GM12865 (cell line): ENCODE measurements at regions not wholly inside any gene's neighbourhood (a gene's known extent, or its start where the extent isn't known, plus 50 kb on each side); places are given as distances from the start of the nearest gene placed in this dataset.

Experiments
- DNase-seq: peaks from one replicate; pipeline ENCODE4 v3.0.0; 2010; ENCODE audit warnings: low read depth
- H3K4me3 ChIP-seq: 2 replicates; pipeline ENCODE4 v1.5.1; 2011; ENCODE audit warnings: mild to moderate bottlenecking, low read depth, low read length, control low read depth
- TF ChIP-seq, protein P1 (sequence below): IDR thresholded peaks from 2 replicates; pipeline ENCODE4 v1.5.1; 2011; ENCODE audit warnings: low read length, control low read depth, low read depth, inconsistent platforms; ENCODE audit not compliant: insufficient read depth; ENCODE audit errors: missing control alignments

DNA sequence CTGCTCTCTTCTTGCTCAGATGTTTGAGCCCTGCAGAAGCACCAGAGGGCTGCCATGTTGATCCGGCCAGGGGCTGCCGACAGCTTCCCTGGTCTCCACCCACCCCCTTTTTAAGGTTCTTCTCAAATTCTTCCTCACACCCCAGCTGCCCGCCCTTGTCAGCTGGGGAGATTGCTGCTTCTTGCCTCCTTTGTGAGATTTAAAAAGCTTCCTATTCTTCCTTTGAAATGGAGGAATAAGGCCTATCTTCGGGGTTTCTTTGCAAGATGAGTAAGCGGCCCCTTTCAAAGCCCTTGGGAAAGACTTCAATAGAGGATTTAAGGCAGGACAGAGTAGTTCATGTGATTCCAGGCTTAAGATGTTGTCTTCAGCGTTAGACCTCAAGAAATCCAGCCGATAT, 211.9 kb upstream of the SHH start:
- DNase-seq, result no peak
- TF ChIP-seq, protein P1, sequence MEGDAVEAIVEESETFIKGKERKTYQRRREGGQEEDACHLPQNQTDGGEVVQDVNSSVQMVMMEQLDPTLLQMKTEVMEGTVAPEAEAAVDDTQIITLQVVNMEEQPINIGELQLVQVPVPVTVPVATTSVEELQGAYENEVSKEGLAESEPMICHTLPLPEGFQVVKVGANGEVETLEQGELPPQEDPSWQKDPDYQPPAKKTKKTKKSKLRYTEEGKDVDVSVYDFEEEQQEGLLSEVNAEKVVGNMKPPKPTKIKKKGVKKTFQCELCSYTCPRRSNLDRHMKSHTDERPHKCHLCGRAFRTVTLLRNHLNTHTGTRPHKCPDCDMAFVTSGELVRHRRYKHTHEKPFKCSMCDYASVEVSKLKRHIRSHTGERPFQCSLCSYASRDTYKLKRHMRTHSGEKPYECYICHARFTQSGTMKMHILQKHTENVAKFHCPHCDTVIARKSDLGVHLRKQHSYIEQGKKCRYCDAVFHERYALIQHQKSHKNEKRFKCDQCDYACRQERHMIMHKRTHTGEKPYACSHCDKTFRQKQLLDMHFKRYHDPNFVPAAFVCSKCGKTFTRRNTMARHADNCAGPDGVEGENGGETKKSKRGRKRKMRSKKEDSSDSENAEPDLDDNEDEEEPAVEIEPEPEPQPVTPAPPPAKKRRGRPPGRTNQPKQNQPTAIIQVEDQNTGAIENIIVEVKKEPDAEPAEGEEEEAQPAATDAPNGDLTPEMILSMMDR, result no peak
- no peak overlapping the region for H3K4me3 ChIP-seq

DNA sequence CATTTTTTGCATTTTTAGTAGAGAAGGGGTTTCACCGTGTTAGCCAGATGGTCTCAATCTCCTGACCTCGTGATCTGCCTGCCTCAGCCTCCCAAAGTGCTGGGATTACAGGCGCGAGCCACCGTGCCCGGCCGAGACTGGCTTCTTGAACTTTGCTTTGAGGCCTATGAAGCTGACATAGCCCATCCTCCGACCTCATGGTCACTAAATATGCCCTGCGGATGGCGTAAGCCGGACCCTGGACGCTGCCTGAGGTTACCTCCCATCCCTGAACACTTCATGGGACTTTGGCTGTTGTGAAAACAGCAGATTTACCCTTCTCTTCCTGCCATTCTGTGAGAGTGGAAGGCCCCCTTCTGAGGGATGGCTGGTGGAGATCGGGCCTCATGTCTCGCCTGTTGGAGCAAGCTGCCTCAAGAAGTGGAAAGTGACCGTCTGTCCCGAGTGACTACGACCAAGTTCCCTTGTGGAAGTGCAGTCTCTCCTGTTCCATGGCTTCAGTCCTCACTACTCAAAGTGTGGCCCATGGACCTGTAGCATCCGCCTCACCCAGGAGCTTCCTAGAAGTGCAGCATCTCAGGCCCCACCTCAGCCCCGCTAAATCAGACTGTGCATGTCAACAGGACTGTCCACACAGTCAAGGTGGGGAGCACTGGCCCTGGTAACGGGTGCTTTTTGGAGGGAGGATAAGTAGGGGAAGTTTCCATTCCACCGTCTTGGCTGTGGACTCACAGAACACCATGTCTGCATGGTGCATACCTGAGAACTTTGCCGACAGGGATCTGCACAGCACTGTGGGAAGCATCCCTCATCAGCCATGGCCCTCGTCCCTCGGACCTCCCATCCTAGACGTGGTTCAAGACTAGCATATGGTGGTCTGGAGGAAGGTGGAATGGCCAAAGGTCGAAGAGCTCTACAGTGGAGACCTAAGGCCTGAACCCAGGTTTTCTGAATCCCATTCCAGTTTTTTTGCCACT, 210.5 kb upstream of the SHH start:
- DNase-seq, result no peak
- H3K4me3 ChIP-seq, result no peak overlapping the region
- TF ChIP-seq, protein P1, result no peak

DNA sequence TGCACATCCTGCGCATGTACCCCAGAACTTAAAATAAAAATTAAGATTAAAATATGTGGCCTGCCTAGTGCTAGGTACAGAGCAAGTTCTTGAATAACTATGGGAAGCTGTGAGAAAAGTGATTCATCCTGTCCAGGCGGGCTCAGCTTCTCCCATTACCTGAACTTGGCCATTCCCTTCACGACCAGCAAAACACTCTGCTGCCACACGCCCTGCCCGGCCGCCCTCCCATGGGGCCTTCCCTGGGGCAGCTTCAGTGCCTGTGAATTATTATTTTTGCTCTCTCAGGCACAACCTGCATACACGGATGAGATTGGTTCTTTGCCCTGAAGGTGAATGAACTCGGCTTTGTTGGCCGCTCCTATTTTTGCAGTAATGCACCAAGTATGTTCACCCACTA, 209.2 kb upstream of the SHH start:
- TF ChIP-seq, protein P1, result no peak
- DNase-seq, result no peak
- H3K4me3 ChIP-seq, result no peak overlapping the region

DNA sequence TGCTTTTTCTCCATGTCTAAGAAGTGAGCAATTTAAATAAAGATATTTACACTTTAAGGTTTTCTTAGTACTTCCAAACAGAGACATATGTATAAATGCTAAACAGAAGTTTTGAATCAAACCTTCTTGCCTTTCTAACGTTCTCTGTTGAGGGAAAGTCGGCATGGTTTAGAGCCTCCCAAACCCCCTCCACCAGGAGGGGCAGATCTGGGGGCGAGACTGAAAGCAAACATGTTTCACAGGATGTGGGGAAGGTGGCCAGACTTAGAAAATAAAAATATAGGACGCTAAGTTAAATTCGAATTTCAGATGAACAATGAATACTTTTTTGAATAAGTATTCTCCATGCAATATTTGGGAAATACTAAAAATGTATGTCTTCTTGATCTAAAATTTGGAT, 208.3 kb upstream of the SHH start:
- TF ChIP-seq, protein P1, result no peak
- DNase-seq, result no peak
- H3K4me3 ChIP-seq, result no peak overlapping the region

DNA sequence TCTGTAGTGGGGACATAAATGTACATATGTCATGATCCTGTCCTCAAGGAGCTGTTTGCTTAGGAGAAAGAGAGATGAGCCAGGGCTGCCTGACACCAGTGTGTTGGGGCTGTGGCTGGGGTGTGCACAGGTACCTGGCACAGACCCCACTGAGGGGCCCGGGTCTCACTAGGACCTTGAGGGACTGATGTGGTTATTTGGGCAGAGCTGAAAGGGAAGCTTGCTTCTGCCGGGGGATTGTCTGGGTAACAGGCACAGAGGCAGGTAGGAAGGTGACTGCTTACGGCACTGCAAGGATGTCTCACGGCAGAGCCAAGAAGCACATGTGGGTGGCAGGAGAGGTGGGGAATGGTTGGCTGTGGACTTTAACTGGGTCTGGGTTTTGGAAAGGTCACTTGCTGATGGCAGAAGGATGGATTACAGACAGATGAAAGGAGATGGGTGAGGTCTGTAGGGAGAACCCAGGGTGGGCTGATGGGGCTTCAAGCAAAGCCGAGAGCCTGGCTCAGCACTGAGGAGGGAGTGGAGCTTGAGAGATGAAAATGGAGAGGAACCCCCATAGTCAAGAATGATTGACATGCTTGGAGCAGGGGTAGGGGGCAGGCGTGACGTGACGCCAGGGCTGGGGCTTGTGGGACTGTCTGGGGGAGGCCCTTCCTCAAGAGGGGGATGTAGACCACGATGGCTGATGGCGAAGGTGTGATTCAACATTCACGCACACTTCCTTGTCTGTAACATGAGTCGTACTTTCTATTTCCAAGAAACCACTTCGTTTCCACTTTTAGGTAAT, 207.7 kb upstream of the SHH start:
- TF ChIP-seq, protein P1, result no peak

DNA sequence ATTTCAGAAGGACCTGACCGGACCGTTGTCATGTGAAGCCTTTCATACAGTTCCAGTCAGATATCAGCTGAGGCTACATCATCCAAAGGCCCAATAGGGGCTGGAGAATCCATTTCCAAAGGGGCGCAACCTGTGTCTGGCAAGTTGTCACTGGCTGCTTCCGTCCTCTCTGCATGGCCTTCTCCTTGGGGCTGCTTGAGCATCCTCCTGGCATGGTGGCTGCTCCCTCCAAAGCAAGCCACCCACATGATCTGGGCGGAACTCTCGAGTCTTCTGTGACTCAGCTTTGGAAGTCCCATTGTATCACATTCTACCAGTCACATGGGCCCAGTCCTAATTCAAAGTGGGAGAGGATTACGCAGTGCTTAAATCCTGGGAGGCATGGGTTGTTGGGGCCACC, 207.0 kb upstream of the SHH start:
- no peak overlapping the region for H3K4me3 ChIP-seq
- TF ChIP-seq, protein P1, result no peak
- no peak for DNase-seq

More for the DNA sequence above, 207.7 kb upstream of the SHH start:
- H3K4me3 ChIP-seq, result no peak overlapping the region
- DNase-seq, result no peak
